ENCODE measurements at regions not wholly inside any gene's neighbourhood (a gene's known extent, or its start where the extent isn't known, plus 50 kb on each side); places are given as distances from the start of the nearest gene placed in this dataset.

- H3K27me3 ChIP-seq (ENCODE audit: insufficient read depth, low read depth, severe bottlenecking): no peaks in the 10 kb centered on the region
- no peak for DNase-seq
- H3K9me3 ChIP-seq (ENCODE audit: severe bottlenecking): no peaks in the 10 kb centered on the region
- no peak overlapping the region for H3K4me3 ChIP-seq (ENCODE audit: low read depth, low read length)
- TF ChIP-seq, protein P1, sequence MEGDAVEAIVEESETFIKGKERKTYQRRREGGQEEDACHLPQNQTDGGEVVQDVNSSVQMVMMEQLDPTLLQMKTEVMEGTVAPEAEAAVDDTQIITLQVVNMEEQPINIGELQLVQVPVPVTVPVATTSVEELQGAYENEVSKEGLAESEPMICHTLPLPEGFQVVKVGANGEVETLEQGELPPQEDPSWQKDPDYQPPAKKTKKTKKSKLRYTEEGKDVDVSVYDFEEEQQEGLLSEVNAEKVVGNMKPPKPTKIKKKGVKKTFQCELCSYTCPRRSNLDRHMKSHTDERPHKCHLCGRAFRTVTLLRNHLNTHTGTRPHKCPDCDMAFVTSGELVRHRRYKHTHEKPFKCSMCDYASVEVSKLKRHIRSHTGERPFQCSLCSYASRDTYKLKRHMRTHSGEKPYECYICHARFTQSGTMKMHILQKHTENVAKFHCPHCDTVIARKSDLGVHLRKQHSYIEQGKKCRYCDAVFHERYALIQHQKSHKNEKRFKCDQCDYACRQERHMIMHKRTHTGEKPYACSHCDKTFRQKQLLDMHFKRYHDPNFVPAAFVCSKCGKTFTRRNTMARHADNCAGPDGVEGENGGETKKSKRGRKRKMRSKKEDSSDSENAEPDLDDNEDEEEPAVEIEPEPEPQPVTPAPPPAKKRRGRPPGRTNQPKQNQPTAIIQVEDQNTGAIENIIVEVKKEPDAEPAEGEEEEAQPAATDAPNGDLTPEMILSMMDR (IDR thresholded peaks at IDR 0.05; ENCODE audit: low read depth, low read length): no peak
- no peaks in the 10 kb centered on the region for H3K36me3 ChIP-seq
- H3K27ac ChIP-seq: no peak overlapping the region
Measured at GRCh38 chr13:29706923-29707322, 111.4 kb upstream of the SLC7A1 start.

DNA sequence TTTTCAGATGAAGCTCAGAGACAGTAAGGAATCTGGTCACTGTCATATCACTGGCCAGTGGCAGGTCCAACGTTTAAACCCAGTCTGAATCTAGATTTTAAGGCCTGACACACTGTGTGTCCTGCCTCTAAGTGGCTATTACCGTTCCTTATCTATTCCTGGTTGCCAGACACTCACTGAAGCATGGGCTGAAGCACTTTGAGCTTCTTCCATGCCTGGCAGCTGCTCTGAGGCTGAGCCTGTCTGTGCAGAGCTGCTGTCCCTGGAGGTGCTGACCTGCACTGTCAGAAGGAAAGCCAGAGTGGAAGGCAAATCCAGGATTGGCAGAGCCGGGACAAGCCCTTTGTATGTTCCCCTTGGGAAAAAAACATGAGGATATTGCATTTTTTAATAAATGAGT is 109.2 kb upstream of the SLC7A1 start:
- TF ChIP-seq, protein P1 (IDR thresholded peaks at IDR 0.05; ENCODE audit: low read depth, low read length): no peak
- H3K27me3 ChIP-seq (ENCODE audit: insufficient read depth, low read depth, severe bottlenecking): no peaks in the 10 kb centered on the region
- H3K36me3 ChIP-seq: no peaks in the 10 kb centered on the region
- no peaks in the 10 kb centered on the region for H3K9me3 ChIP-seq (ENCODE audit: severe bottlenecking)
- H3K27ac ChIP-seq: no peak overlapping the region
- no peak for DNase-seq
- H3K4me3 ChIP-seq (ENCODE audit: low read depth, low read length): no peak overlapping the region

- DNase-seq: no peak
- H3K4me3 ChIP-seq (ENCODE audit: low read depth, low read length): no peak overlapping the region
- TF ChIP-seq, protein P1 (IDR thresholded peaks at IDR 0.05; ENCODE audit: low read depth, low read length): no peak
- H3K36me3 ChIP-seq: no peaks in the 10 kb centered on the region
- H3K27me3 ChIP-seq (ENCODE audit: insufficient read depth, low read depth, severe bottlenecking): no peaks in the 10 kb centered on the region
- H3K27ac ChIP-seq: no peak overlapping the region
- no peaks in the 10 kb centered on the region for H3K9me3 ChIP-seq (ENCODE audit: severe bottlenecking)
Measured at GRCh38 chr13:29703421-29703820, 107.9 kb upstream of the SLC7A1 start.

- no peaks in the 10 kb centered on the region for H3K36me3 ChIP-seq
- no peaks in the 10 kb centered on the region for H3K9me3 ChIP-seq (ENCODE audit: severe bottlenecking)
- H3K27ac ChIP-seq: no peak overlapping the region
- no peaks in the 10 kb centered on the region for H3K27me3 ChIP-seq (ENCODE audit: insufficient read depth, low read depth, severe bottlenecking)
- TF ChIP-seq, protein P1 (IDR thresholded peaks at IDR 0.05; ENCODE audit: low read depth, low read length): no peak
- no peak for DNase-seq
- H3K4me3 ChIP-seq (ENCODE audit: low read depth, low read length): no peak overlapping the region
Measured at GRCh38 chr13:29702912-29703351, 107.4 kb upstream of the SLC7A1 start.

DNA sequence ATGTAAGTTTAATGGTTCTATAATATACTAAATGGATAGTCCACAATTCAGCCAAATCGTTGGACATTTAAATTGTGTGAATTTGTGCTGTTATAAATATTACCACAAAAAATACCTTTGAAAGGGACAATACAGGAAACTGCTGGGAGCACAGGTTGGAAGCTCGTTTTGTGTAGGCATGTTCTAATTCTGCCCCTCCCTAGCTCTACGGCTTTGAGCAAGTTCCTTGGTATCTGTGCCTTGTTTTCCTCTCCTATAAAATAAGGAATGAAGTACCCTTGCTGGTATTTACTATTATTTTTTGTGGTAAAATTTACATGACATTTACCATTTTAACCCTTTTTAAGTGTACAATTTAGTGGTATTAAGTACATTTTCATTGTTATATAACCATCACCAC is 102.6 kb upstream of the SLC7A1 start:
- Histone ChIP-seq H3K36me3 (no peaks in the 10 kb centered on the region), H3K27ac (no peak overlapping the region), H3K9me3 (ENCODE audit: severe bottlenecking) (no peaks in the 10 kb centered on the region), H3K27me3 (ENCODE audit: insufficient read depth, low read depth, severe bottlenecking) (no peaks in the 10 kb centered on the region), H3K4me3 (ENCODE audit: low read depth, low read length) (no peak overlapping the region)
- TF ChIP-seq, protein P1 (IDR thresholded peaks at IDR 0.05; ENCODE audit: low read depth, low read length): no peak
- no peak for DNase-seq

DNA sequence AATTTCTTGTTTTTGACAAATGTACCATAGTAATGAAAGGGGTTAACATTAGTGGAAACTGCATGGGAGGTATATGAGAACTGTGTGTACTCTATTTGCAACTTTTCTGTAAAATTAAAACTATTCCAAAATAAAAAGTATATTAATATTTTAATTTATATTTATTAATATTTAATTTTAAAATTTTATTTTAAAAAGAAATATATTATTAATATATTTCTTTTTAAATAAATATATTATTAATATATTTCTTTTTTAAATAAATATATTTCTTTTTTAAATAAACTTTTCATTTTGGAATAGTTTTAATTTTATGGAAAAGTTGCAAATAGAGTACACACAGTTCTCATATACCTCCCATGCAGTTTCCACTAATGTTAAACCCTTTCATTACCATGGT is 101.1 kb upstream of the SLC7A1 start:
- no peaks in the 10 kb centered on the region for H3K36me3 ChIP-seq
- H3K27ac ChIP-seq: no peak overlapping the region
- TF ChIP-seq, protein P1 (IDR thresholded peaks at IDR 0.05; ENCODE audit: low read depth, low read length): no peak
- DNase-seq: no peak
- H3K4me3 ChIP-seq (ENCODE audit: low read depth, low read length): no peak overlapping the region
- no peaks in the 10 kb centered on the region for H3K9me3 ChIP-seq (ENCODE audit: severe bottlenecking)
- no peaks in the 10 kb centered on the region for H3K27me3 ChIP-seq (ENCODE audit: insufficient read depth, low read depth, severe bottlenecking)

Measured in WERI-Rb-1 (cell line).